GM12891 (cell line): ENCODE measurements at regions not wholly inside any gene's neighbourhood (a gene's known extent, or its start where the extent isn't known, plus 50 kb on each side); places are given as distances from the start of the nearest gene placed in this dataset.

Experiments used
- POLR2A ChIP-seq: IDR thresholded peaks from 2 replicates; pipeline ENCODE4 v1.6.1; 2011; ENCODE audit warnings: low read depth, low read length, control low read depth
- POLR2AphosphoS5 ChIP-seq: IDR thresholded peaks from 2 replicates; pipeline ENCODE4 v1.6.1; 2011; ENCODE audit warnings: low read depth, low read length, control low read depth
- SPI1 ChIP-seq: IDR thresholded peaks from 2 replicates; pipeline ENCODE4 v1.6.1; 2011; ENCODE audit warnings: low read depth, low read length, control low read depth
- TAF1 ChIP-seq: IDR thresholded peaks from 2 replicates; pipeline ENCODE4 v1.6.1; 2011; ENCODE audit warnings: low read depth, low read length, control low read depth

DNA sequence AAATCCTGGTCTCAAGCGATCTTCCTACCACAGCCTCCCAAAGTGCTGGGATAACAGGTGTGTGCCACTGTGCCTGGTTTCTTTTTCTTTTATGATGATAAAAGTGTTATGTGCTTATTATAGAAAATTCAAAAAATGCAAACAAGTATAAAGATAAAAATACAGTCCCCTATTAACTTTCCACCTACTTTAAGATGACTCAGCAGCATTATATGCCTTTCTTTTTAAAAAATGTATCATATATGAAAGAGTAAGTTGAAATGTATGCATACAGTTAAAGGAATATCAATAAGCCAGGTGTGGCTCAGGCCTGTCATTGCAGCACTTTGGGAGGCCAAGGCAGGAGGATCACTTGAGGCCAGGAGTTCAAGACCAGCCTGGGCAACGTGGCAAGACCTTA lies 216.9 kb upstream of the GALNT17 start:
- TF ChIP-seq TAF1 = no peak
- no peak for TF ChIP-seq POLR2A
- no peak for TF ChIP-seq POLR2AphosphoS5
- no peak for TF ChIP-seq SPI1
